Activated CD4-positive, alpha-beta T cell treated with anti-CD3 and anti-CD28 coated beads, Interleukin-2, Interleukin-4, amounts not matched to agents 100 ng/mL and 50 ng/mL, durations not matched to agents 16 hours and 8 hours (primary cell): ENCODE measurements at regions not wholly inside any gene's neighbourhood (a gene's known extent, or its start where the extent isn't known, plus 50 kb on each side); places are given as distances from the start of the nearest gene placed in this dataset.

Experiments used
- DNase-seq: peaks from one replicate; pipeline ENCODE4 v3.0.0-alpha.2; 2020; ENCODE audit warnings: low spot score

GRCh38 chr7:96638669-96639068, 71.0 kb downstream of the SEM1 start:
- no peak for DNase-seq

- no peak for DNase-seq
Observed at GRCh38 chr7:96637522-96637921, 72.1 kb downstream of the SEM1 start.

DNA sequence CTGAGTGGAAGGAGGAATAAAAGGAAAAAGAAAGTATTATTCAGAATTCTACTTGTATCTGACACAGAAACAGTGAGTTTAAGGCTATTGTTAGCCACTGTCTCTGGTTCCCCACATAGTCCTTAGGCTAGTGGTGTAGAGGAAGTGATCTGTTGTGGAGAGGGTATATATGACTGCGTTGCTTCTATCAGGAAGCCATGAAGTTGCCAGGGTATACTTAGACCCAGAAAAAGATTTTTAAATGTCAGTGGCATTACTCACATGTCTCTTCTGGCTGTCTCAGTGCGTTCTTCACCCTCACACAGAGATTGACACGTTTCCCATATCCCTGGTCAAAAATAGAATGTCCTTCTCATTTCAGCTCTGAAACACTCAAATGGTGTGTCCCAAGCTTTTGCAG, 72.7 kb downstream of the SEM1 start:
- no peak for DNase-seq

GRCh38 chr7:96636342-96636860, 73.2 kb downstream of the SEM1 start:
- no peak for DNase-seq

GRCh38 chr7:96629884-96630283, 79.8 kb downstream of the SEM1 start:
- DNase-seq = no peak

DNA sequence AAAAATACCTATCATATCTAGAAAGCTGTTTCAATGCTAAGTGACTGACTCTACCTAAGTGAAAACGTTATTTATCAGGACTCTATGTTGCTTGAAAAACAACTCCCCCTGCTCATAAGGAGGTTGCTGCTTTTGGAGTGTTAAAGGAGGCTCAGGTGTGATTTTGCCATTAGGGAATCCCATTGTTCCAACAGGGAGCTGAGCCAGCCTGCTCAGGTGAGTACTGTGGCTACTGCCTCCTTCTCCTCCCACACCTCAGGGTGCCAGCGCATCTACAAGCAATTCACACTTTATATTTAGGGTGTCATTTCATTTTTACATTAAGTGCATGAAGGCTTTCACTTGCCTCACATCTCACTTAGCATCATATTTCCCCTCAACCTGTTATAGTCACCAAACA, 84.7 kb downstream of the SEM1 start:
- no peak for DNase-seq

GRCh38 chr7:96621932-96622331, 87.7 kb downstream of the SEM1 start:
- DNase-seq = no peak

DNA sequence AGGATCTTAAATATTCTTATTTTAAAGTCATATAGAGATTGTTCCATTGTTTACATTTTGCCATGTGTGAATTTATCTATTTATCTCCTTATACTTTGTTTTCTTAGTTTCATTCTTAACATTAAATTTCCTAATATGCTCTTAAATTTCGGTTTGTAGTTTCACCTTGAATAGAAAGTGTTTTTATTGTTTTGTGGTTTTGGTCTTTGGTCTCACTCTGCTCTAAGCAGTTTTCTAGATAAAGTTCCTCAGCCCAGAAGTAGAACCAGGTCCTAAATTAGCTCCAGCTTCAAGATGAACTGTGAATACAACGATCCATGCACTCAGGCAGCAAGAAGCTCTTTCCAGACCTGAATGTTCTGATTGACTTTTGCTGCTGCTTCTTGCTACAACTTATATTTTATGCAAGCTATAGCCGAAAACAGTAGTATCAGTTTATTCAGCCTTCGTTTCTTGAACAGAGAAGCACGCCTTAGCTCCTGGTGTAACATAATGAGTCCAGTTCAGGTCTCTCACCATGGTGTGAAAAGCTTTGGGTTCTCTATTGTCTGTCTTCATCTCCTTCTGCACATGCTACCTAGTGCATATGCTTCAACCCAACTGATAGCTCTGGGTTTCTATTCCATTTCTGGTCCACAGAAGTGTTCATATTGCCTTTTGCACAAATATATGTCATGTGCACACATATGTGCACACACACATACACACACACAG, 95.3 kb downstream of the SEM1 start:
- DNase-seq = no peak

DNA sequence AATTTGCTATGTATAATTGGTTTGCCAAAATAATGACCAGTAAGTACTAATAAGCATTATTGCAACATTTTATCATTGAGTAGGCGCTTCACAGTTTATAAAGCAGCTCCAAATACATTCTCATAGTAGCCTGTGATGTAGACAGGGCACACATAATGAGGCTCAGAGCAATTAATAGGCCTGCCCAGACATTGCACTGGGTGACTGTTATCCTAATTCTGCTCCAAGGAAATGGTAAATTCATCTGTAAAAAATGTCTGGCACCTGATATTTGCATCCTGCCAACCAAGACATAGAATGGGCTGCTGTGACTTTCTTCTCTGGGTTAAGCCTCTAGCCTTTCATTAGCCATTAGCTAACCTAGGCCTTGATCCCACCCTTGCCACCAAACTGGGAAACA, 97.6 kb downstream of the SEM1 start:
- no peak for DNase-seq

GRCh38 chr7:96605045-96605716, 104.5 kb downstream of the SEM1 start:
- DNase-seq = no peak

DNA sequence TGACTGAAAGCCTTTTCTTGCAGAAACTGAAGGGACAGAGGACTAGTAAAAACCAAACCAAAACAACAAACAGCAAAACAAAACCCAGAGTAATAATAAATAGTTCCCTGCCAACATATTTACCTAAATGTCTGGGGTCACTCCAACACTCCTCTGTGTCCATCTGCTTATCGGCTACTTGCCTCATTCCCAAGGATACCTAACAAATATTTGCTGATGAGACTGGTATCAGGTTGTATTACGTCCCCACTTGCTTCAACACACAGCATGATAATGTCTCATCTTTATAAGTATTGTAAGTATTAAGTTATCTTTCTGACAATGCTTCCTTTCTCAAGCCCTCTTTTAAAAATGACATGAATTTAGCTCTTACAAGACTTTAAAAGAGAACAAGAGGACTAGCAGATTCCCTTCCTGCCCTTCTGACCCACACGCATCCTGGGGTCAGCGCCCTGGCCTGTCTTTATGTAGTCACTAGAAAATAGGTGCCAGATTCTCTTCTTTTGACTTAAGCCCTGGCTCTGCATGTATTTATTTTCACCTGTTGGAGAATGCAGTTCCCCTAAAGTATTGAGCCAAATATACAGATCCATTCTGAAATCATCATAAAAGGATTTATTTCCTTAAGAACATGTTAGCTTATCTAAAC, 110.2 kb downstream of the SEM1 start:
- DNase-seq = no peak

DNA sequence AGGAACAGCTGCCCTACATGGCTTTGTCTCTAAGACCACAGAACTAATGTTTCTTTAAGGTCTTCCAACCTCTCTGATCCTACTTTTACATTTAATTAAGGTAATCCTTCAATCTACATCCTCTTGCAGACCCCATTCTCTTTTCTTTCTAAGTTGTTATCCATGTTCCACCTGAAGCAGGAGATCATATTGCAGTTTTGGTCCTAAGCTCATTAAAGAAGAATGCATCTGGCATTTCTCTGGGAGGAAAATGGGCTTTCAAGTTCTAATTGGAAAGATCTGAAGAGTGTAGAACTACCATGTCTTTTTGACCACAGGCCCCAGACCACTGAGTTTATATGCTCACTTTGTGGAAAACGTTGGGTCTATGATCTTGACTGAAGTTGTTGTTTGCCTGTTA, 111.2 kb downstream of the SEM1 start:
- no peak for DNase-seq

GRCh38 chr7:96596120-96596826, 113.4 kb downstream of the SEM1 start:
- no peak for DNase-seq

- no peak for DNase-seq
Observed at GRCh38 chr7:96591900-96592676, 117.6 kb downstream of the SEM1 start.

DNA sequence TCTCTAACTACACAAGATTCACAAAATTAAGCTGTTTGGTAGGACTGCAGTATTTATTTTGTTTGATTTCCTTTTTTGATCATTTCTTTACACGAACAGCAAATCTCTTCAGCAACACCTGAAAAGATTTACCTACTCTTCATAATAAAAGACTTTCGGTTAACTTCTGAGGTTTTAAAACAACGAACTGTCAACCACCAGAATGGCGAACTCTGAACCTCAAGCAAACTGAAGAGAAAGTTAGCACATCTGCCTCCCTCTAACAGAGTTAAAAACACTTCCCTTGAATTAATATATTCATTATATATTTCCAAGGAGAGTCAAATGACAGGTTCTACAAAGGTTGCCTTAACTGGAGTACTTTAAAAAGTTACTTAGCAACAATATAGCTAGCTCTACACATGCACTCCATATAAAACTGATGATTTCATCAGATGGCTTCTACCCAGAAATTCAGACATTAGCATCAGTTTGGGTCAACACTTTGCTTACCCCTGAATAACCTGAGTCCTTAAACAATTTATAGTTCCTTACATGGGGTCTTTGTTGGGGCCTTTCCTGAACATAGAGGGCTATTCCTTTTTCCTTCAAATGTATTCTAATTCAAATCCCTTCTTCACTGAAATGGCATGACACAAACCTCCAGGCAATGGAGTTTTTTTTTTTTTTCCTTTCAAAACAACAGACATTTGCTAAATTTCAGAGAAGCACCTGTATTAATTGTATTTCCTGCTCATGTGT, 118.3 kb downstream of the SEM1 start:
- no peak for DNase-seq

DNA sequence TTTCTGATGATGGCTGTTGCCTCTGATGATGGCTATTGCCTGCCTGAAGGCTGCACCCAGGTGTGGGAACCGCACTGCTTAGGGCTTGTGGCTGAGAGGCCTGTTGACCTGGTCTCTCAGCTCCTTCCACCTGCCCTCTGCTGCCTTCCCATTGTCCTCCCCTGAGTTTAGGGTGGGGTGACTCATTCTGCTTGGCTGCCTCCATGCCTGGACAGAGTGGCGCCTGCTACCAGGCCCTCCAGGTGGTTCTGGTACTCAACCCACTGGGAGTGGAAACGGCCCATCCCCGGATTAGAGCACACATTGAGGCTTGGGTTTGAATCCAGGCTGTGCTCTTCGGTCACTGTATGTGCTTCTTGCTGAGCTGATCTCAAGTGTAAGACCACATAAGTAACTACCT, 120.6 kb downstream of the SEM1 start:
- no peak for DNase-seq

DNA sequence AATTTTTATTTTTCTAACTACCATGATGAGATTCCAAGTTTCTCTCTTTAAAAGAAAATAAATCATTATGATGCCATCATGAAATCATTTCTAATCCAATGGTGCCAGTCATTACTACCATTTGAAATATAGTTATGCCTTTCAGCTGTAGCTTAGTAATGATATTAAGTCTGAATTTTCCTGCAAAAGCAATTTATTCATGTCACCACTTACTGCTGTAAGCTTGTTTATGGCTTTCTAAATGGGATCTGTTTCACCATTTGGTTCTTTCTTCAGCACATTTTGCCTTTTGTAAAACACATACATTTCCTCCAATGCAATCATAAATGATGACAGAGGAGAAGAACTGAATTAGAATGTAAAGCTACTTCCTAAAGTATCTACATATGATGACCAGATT, 130.5 kb downstream of the SEM1 start:
- DNase-seq = no peak

DNA sequence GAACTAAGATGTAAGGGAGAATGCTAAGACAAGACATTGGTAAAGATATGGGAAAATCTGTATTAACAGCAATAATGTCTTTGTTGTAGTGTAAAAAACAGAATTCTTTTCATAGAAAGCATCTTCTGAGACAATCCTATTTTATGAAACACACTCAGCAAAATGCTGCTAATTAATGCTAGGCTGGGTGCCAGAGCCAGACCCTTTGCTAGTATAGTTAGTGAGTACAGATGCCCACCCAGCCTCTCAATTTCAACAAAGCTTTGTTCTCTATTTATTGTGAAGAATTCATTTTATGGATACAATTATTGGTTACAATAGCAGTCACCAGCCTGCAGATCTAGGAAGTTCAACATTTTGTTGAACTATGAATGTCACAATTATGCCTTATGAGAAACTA, 131.0 kb downstream of the SEM1 start:
- DNase-seq = no peak

GRCh38 chr7:96563409-96563808, 146.2 kb downstream of the SEM1 start:
- no peak for DNase-seq

DNA sequence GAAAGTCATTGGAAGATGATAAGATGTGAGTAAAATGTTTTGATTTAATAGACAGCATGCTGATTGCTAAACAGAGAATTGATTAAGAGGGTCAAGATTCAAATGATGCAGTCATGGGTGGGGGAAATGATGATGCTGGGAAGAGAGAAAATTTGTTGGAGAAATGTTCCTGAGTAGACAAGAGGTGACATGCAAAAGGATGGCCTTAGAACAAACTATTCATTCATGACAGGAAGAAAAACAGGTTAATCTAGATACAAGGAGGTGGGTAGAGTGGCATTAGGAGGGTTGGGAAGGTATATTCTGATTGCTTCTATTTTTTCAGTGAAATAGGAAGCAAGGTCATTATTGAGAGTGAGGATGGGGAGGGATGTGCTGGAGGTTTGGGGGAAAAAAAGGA, 146.7 kb downstream of the SEM1 start:
- DNase-seq = no peak

- DNase-seq = no peak
Observed at GRCh38 chr7:96562458-96562857, 147.2 kb downstream of the SEM1 start.
